Loucy (cell line): ENCODE measurements at regions not wholly inside any gene's neighbourhood (a gene's known extent, or its start where the extent isn't known, plus 50 kb on each side); places are given as distances from the start of the nearest gene placed in this dataset.
"Not testable (repeated sequence)": the region's sequence is repeated elsewhere in the genome, so short reads cannot be mapped to it uniquely, and the experiment has no call there.

ENCODE experiments used
- EZH2phosphoT487 ChIP-seq: fragments of 200-600 bp; IDR thresholded peaks from 2 replicates; pipeline ENCODE4 v1.6.1; 2018; ENCODE audit warnings: antibody characterized with exemption, mild to moderate bottlenecking, moderate library complexity, borderline replicate concordance
- TF ChIP-seq, protein P1 (sequence below): fragments of 200-600 bp; sonication (generic); conservative IDR thresholded peaks from 2 replicates; pipeline ENCODE4 v1.5.1; 2014; ENCODE audit warnings: mild to moderate bottlenecking, antibody characterized with exemption, low read length

DNA sequence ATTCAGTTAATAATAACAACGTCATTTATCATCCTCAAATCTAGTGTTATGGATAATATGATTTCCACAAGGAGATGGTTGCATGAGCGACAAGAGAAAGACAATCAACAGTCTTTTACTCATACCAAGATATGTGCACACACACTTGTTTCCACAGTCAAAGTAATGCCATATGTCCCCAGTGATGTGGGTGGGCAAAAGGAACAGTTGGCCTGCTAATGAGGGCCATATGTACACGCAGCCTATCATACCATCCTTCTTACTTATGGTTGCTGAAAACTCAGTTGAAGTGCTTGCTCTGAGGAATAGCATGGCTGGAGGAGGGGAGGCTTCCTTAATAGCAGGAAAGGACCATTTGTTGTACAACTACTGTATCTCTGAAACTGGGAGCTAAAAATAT lies 110.6 kb downstream of the XKR3 start:
- TF ChIP-seq, protein P1, sequence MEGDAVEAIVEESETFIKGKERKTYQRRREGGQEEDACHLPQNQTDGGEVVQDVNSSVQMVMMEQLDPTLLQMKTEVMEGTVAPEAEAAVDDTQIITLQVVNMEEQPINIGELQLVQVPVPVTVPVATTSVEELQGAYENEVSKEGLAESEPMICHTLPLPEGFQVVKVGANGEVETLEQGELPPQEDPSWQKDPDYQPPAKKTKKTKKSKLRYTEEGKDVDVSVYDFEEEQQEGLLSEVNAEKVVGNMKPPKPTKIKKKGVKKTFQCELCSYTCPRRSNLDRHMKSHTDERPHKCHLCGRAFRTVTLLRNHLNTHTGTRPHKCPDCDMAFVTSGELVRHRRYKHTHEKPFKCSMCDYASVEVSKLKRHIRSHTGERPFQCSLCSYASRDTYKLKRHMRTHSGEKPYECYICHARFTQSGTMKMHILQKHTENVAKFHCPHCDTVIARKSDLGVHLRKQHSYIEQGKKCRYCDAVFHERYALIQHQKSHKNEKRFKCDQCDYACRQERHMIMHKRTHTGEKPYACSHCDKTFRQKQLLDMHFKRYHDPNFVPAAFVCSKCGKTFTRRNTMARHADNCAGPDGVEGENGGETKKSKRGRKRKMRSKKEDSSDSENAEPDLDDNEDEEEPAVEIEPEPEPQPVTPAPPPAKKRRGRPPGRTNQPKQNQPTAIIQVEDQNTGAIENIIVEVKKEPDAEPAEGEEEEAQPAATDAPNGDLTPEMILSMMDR = not testable (repeated sequence)
- TF ChIP-seq EZH2phosphoT487 = not testable (repeated sequence)
